HG02840 (cell line): ENCODE measurements at regions not wholly inside any gene's neighbourhood (a gene's known extent, or its start where the extent isn't known, plus 50 kb on each side); places are given as distances from the start of the nearest gene placed in this dataset.

Source experiments
- ATAC-seq: cut with Tn5 transposase; IDR thresholded peaks from one replicate; pipeline ENCODE4 v1.9.1; 2021; ENCODE audit warnings: mild to moderate bottlenecking, moderate library complexity, moderate number of reproducible peaks; ENCODE audit not compliant: unreplicated experiment, low FRiP score

GRCh38 chr6:113339209-113339608 is 517.9 kb upstream of the MARCKS start:
- ATAC-seq: no peak

GRCh38 chr6:113340371-113340770 is 516.8 kb upstream of the MARCKS start:
- ATAC-seq: no peak

GRCh38 chr6:113343940-113344339 is 513.2 kb upstream of the MARCKS start:
- ATAC-seq: no peak

- no peak for ATAC-seq
Observed at GRCh38 chr6:113344969-113345368, 512.2 kb upstream of the MARCKS start.

- ATAC-seq: no peak
Observed at GRCh38 chr6:113347436-113347835, 509.7 kb upstream of the MARCKS start.

GRCh38 chr6:113350461-113350860 is 506.7 kb upstream of the MARCKS start:
- no peak for ATAC-seq

GRCh38 chr6:113351173-113351834 is 505.8 kb upstream of the MARCKS start:
- ATAC-seq: no peak

GRCh38 chr6:113352029-113352801 is 504.9 kb upstream of the MARCKS start:
- ATAC-seq: no peak

GRCh38 chr6:113352831-113353230 is 504.3 kb upstream of the MARCKS start:
- ATAC-seq: no peak

GRCh38 chr6:113353392-113353791 is 503.8 kb upstream of the MARCKS start:
- ATAC-seq: no peak

- ATAC-seq: no peak
Observed at GRCh38 chr6:113354204-113354895, 502.8 kb upstream of the MARCKS start.

- no peak for ATAC-seq
Observed at GRCh38 chr6:113356139-113356538, 501.0 kb upstream of the MARCKS start.

- ATAC-seq: no peak
Observed at GRCh38 chr6:113357041-113357440, 500.1 kb upstream of the MARCKS start.

- ATAC-seq: no peak
Observed at GRCh38 chr6:113358063-113358583, 499.0 kb upstream of the MARCKS start.

GRCh38 chr6:113359155-113360140 is 497.7 kb upstream of the MARCKS start:
- ATAC-seq: no peak

GRCh38 chr6:113361014-113361645 is 496.0 kb upstream of the MARCKS start:
- no peak for ATAC-seq

- no peak for ATAC-seq
Observed at GRCh38 chr6:113362301-113363047, 494.7 kb upstream of the MARCKS start.

GRCh38 chr6:113363048-113363798 is 493.9 kb upstream of the MARCKS start:
- no peak for ATAC-seq
